ENCODE measurements at regions not wholly inside any gene's neighbourhood (a gene's known extent, or its start where the extent isn't known, plus 50 kb on each side); places are given as distances from the start of the nearest gene placed in this dataset.

GRCh38 chr11:119525867-119526196 lies 102.9 kb upstream of the THY1 start:
- no peaks in the 10 kb centered on the region for H3K36me3 Mint-ChIP-seq
- ATAC-seq (no peak), DNase-seq (no peak)
- peak overlapping the region in 1 of 10 donors; percentile 43 for H3K27ac Mint-ChIP-seq
- no peaks in the 10 kb centered on the region for H3K9me3 Mint-ChIP-seq
- H3K4me3 Mint-ChIP-seq, result no peak overlapping the region
- H3K4me1 Mint-ChIP-seq, result peaks cover 0 to 11% (median 0%) of the 10 kb centered on the region in 4 donors
- peaks cover 0 to 12% (median 2%) of the 10 kb centered on the region in 5 donors for H3K27me3 Mint-ChIP-seq
- POLR2A ChIA-PET, result no interaction called here

- Mint-ChIP-seq H3K27ac (no peak overlapping the region), H3K4me1 (peaks cover 0 to 11% (median under 1%) of the 10 kb centered on the region in 4 donors), H3K4me3 (no peak overlapping the region), H3K27me3 (peaks cover 0 to 11% (median 2%) of the 10 kb centered on the region in 5 donors), H3K36me3 (no peaks in the 10 kb centered on the region), H3K9me3 (no peaks in the 10 kb centered on the region)
- POLR2A ChIA-PET, result no interaction called here
- DNase-seq (no peak), ATAC-seq (no peak)
Observed at GRCh38 chr11:119525180-119525866, 102.4 kb upstream of the THY1 start.

- DNase-seq, result no peak
- Mint-ChIP-seq H3K4me3 (no peak overlapping the region), H3K27me3 (peaks cover 0 to 17% (median 2%) of the 10 kb centered on the region in 5 donors), H3K27ac (no peak overlapping the region), H3K4me1 (peaks cover 0 to 11% (median under 1%) of the 10 kb centered on the region in 4 donors), H3K9me3 (no peaks in the 10 kb centered on the region), H3K36me3 (no peaks in the 10 kb centered on the region)
- POLR2A ChIA-PET, result no interaction called here
- ATAC-seq, result no peak
Observed at GRCh38 chr11:119523539-119524157, 100.7 kb upstream of the THY1 start.

GRCh38 chr11:119522609-119523008 lies 99.6 kb upstream of the THY1 start:
- no peak overlapping the region for H3K4me3 Mint-ChIP-seq
- H3K27ac Mint-ChIP-seq, result no peak overlapping the region
- ATAC-seq, result no peak
- H3K27me3 Mint-ChIP-seq, result peaks cover 0 to 22% (median 2%) of the 10 kb centered on the region in 5 donors
- POLR2A ChIA-PET, result no interaction called here
- H3K36me3 Mint-ChIP-seq, result no peaks in the 10 kb centered on the region
- peaks cover 0 to 11% (median under 1%) of the 10 kb centered on the region in 4 donors for H3K4me1 Mint-ChIP-seq
- H3K9me3 Mint-ChIP-seq, result no peaks in the 10 kb centered on the region
- DNase-seq, result no peak

DNA sequence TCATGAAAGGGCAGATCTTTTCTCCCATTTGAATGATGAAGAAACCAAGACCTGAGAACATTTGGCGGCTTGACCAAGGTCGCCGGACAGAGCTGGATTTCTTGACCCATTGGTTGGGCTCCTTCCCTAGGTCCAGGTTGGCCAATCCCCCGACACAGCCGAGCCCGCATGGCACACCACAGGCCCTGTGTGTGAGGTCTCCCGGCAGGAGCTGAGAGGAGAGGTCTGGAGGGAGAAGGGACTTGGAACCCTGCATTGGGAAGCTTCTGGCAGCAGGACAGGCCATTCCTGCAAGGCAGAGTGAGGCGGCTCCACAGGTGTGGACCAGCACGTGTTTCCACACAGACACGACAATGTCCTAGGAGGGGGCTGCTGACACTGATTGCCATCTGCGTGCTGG lies 98.6 kb upstream of the THY1 start:
- DNase-seq (no peak), ATAC-seq (no peak)
- peaks cover 0 to 22% (median 2%) of the 10 kb centered on the region in 5 donors for H3K27me3 Mint-ChIP-seq
- H3K4me3 Mint-ChIP-seq, result no peak overlapping the region
- no peaks in the 10 kb centered on the region for H3K9me3 Mint-ChIP-seq
- H3K4me1 Mint-ChIP-seq, result peaks cover 0 to 11% (median under 1%) of the 10 kb centered on the region in 4 donors
- no peak overlapping the region for H3K27ac Mint-ChIP-seq
- POLR2A ChIA-PET, result no interaction called here
- no peaks in the 10 kb centered on the region for H3K36me3 Mint-ChIP-seq

DNA sequence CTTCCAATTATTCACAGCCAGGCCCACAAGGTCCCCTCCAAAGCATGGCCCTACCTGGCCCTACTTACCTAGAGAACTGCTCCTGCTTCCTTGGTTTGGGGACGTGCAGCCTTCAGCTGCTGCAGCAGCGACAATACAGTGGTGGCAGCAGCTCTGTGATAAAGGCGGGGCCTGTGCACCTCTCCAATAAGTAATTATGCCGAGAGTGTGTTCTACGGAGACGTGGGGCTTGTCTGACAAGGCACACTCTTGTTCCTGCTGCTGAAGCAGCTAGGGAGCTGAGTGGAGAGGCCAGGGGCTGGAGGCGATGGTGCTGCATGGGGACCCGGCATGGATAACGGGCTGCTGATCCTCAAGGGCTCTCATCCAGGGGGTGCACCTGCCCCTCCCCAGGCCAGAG lies 98.0 kb upstream of the THY1 start:
- Mint-ChIP-seq H3K9me3 (no peaks in the 10 kb centered on the region), H3K27ac (no peak overlapping the region), H3K27me3 (peaks cover 0 to 22% (median 4%) of the 10 kb centered on the region in 5 donors), H3K4me1 (peaks cover 0 to 11% (median under 1%) of the 10 kb centered on the region in 4 donors), H3K36me3 (no peaks in the 10 kb centered on the region), H3K4me3 (no peak overlapping the region)
- POLR2A ChIA-PET, result no interaction called here
- no peak for ATAC-seq
- DNase-seq, result no peak

DNA sequence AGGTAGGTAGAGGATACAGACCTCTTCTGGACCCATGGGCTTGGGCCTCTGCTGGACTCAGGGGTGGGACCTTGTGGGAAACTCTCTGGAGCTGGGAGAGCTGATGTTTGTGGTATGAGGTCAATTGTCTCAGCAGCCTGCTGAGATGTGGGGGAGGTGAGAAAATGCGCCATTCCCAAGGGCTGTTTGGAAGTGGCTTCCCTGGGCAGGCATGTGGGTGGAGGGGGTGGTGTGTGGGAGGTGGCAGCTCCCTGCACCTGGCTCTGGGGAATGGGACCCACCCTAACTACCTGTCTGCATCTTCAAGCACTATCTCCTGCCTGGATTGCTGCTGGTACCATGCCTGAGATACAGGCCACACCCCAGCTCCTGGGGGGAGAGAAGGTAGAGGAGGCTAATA lies 97.4 kb upstream of the THY1 start:
- H3K27me3 Mint-ChIP-seq, result peaks cover 0 to 22% (median 4%) of the 10 kb centered on the region in 5 donors
- DNase-seq (no peak), ATAC-seq (no peak)
- peaks cover 0 to 7% (median under 1%) of the 10 kb centered on the region in 4 donors for H3K4me1 Mint-ChIP-seq
- no peak overlapping the region for H3K27ac Mint-ChIP-seq
- H3K4me3 Mint-ChIP-seq, result no peak overlapping the region
- H3K36me3 Mint-ChIP-seq, result no peaks in the 10 kb centered on the region
- POLR2A ChIA-PET, result no interaction called here
- no peaks in the 10 kb centered on the region for H3K9me3 Mint-ChIP-seq

GRCh38 chr11:119519796-119520195 lies 96.8 kb upstream of the THY1 start:
- no peak for ATAC-seq
- POLR2A ChIA-PET, result no interaction called here

DNA sequence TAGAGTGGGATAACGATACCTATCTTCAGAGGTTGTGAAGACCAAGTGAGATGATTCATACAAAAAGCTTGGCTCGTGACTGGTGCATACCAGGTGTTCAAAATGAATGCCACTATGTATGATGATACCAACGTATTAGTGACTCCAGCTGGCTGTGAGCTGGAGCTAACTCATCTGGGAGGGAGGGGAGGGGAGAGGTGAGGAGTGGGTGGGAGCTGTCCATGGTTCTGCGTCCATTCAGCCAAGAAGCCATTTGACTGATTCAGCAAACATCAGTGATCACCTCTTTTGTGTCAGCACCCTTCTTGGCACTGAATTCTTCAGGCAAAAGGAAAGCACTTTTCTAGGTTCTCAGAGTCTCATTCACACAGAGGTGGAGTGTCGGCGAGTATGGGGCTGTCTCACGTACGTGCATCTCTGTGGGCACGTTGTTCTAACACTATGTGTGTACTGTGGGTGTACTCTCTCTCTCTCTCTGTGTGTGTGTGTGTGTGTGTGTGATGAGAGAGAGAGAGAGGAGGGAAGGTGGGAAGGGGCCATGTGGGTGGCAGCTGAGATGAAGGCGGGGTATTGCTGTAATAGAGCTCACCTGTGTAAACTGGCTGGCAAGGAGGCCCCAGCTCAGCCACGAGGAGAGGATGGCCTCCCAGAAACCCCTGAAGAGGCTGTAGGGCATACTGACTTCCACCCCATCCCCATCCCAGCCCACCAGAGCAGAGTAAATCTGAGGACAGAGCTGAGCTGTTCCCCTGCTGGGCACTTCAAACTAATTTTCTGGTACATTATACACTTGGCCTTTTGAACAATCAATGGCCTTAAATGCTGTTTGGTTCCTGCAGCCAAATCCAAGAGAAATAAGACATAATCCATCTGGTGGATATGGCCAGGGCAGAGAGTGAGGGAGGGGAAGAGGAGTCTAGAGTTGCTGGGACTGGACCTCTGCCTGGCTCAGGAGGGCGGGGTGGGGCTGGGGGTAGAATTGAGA lies 96.1 kb upstream of the THY1 start:
- Mint-ChIP-seq H3K9me3 (no peaks in the 10 kb centered on the region), H3K36me3 (no peaks in the 10 kb centered on the region), H3K4me3 (no peak overlapping the region), H3K27me3 (peaks cover 0 to 21% (median 5%) of the 10 kb centered on the region in 5 donors), H3K4me1 (peaks cover 0 to 1% (median 0%) of the 10 kb centered on the region in 4 donors), H3K27ac (no peak overlapping the region)
- DNase-seq (no peak), ATAC-seq (no peak)
- POLR2A ChIA-PET, result no interaction called here

More at GRCh38 chr11:119519796-119520195, 96.8 kb upstream of the THY1 start:
- Mint-ChIP-seq H3K36me3 (no peaks in the 10 kb centered on the region), H3K9me3 (no peaks in the 10 kb centered on the region), H3K27me3 (peaks cover 0 to 22% (median 5%) of the 10 kb centered on the region in 5 donors), H3K4me1 (peaks cover 0 to 2% (median under 1%) of the 10 kb centered on the region in 4 donors), H3K27ac (no peak overlapping the region), H3K4me3 (no peak overlapping the region)
- DNase-seq, result no peak

- Mint-ChIP-seq H3K4me1 (peaks cover 0 to 6% (median under 1%) of the 10 kb centered on the region in 4 donors), H3K4me3 (no peak overlapping the region), H3K27ac (peak overlapping the region in 1 of 10 donors; percentile 58), H3K27me3 (peaks cover 4 to 32% (median 11%) of the 10 kb centered on the region in 5 donors), H3K36me3 (no peaks in the 10 kb centered on the region), H3K9me3 (no peaks in the 10 kb centered on the region)
- no peak for ATAC-seq
- no peak for DNase-seq
- POLR2A ChIA-PET, result no interaction called here
Observed at GRCh38 chr11:119515771-119516400, 92.9 kb upstream of the THY1 start.

- H3K27ac Mint-ChIP-seq, result no peak overlapping the region
- H3K27me3 Mint-ChIP-seq, result peaks cover 5 to 19% (median 8%) of the 10 kb centered on the region in 5 donors
- ATAC-seq (no peak), DNase-seq (no peak)
- H3K4me3 Mint-ChIP-seq, result no peak overlapping the region
- no peaks in the 10 kb centered on the region for H3K36me3 Mint-ChIP-seq
- H3K4me1 Mint-ChIP-seq, result peaks cover 0 to 17% (median 0%) of the 10 kb centered on the region in 4 donors
- H3K9me3 Mint-ChIP-seq, result peaks cover 0 to 11% (median 0%) of the 10 kb centered on the region in 9 donors
- POLR2A ChIA-PET, result no interaction called here
Observed at GRCh38 chr11:119513806-119514170, 90.8 kb upstream of the THY1 start.

DNA sequence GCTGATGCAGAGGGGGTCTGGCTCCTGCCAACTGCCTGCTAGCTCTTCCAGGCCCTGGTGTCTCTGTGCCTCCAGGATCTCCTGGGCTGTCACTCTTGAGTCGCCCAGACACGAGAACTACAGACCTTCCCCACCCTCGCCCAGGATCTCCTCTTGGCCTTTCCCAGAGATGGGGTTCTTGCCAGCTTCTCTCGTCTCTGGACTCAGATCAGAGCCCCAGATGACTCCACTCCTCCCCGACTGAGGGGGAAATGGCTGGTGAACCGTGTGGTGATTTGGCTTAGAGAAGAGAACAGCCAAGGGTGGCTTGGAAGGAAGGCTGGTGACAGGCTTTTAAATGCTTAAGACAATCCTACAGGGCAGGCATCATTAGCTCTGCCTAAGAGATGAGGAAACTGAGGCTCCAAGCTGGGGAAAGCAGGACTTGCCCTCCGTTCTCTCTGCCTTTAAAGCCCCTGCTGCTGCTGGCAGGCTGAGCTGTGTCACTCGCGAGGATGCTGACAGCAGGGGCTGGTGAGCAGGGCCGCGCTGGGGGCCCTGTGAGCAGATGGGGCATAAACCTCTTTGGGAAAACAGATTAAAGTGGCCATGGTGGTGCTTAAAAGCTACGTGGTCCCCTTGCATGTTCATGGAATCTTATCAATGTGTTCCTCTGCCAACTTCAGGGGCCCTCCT lies 90.3 kb upstream of the THY1 start:
- Mint-ChIP-seq H3K9me3 (peaks cover 0 to 11% (median 0%) of the 10 kb centered on the region in 9 donors), H3K4me1 (peaks cover 0 to 17% (median 0%) of the 10 kb centered on the region in 4 donors), H3K27me3 (peaks cover 5 to 17% (median 6%) of the 10 kb centered on the region in 5 donors), H3K36me3 (no peaks in the 10 kb centered on the region), H3K27ac (no peak overlapping the region), H3K4me3 (no peak overlapping the region)
- POLR2A ChIA-PET, result no interaction called here
- ATAC-seq (no peak), DNase-seq (no peak)

Data from naive thymus-derived CD8-positive, alpha-beta T cell (primary cell).